DND-41 (cell line): ENCODE measurements at regions not wholly inside any gene's neighbourhood (a gene's known extent, or its start where the extent isn't known, plus 50 kb on each side); places are given as distances from the start of the nearest gene placed in this dataset.

Experiments
- ATAC-seq: fragments of 200-7000 bp; cut with Tn5 transposase; 3 replicates; pipeline ENCODE4 v1.9.1; 2021; ENCODE audit warnings: low read depth; ENCODE audit not compliant: insufficient read depth
- DNase-seq: peaks from one replicate; pipeline ENCODE4 v3.0.0-alpha.2; 2020
- H2AFZ ChIP-seq: 2 replicates; pipeline ENCODE4 v1.6.0; 2012; ENCODE audit warnings: low read depth, low read length
- H3K27ac ChIP-seq: 2 replicates; pipeline ENCODE4 v1.5.1; 2012; ENCODE audit warnings: low read length, inconsistent platforms
- H3K27me3 ChIP-seq: fragments of 200-600 bp; sonication (generic); 2 replicates; pipeline ENCODE4 v1.6.0; 2012; ENCODE audit warnings: low read length, mild to moderate bottlenecking, inconsistent platforms; ENCODE audit not compliant: insufficient read depth, poor library complexity
- H3K36me3 ChIP-seq: 2 replicates; pipeline ENCODE4 v1.5.1; 2012; ENCODE audit warnings: low read length, inconsistent platforms; ENCODE audit not compliant: insufficient read depth
- H3K4me1 ChIP-seq: 2 replicates; pipeline ENCODE4 v1.5.1; 2012; ENCODE audit warnings: mild to moderate bottlenecking, low read length; ENCODE audit not compliant: insufficient read depth
- H3K4me2 ChIP-seq: 2 replicates; pipeline ENCODE4 v1.6.0; 2012; ENCODE audit warnings: mild to moderate bottlenecking, moderate library complexity, low read length, inconsistent platforms; ENCODE audit not compliant: insufficient read depth
- H3K4me3 ChIP-seq, 2 experiments: fragments of 200-600 bp in 1 of 2; shearing (Covaris generic) in 1 of 2; 2 replicates each; pipeline ENCODE4 v1.5.1; 2012 to 2016; ENCODE audit warnings: inconsistent platforms in 2 of 2, low read length in 2 of 2, mild to moderate bottlenecking in 2 of 2, low read depth in 1 of 2, moderate library complexity in 1 of 2
- H3K79me2 ChIP-seq: 2 replicates; pipeline ENCODE4 v1.6.0; 2012; ENCODE audit warnings: low read length, inconsistent platforms; ENCODE audit not compliant: insufficient read depth
- H3K9ac ChIP-seq: 2 replicates; pipeline ENCODE4 v1.6.0; 2012; ENCODE audit warnings: low read depth, mild to moderate bottlenecking, inconsistent platforms, low read length, moderate library complexity
- H3K9me3 ChIP-seq: 2 replicates; pipeline ENCODE4 v1.5.1; 2012; ENCODE audit warnings: low read length, moderate library complexity, mild to moderate bottlenecking, inconsistent platforms; ENCODE audit not compliant: insufficient read depth, severe bottlenecking
- H4K20me1 ChIP-seq: 2 replicates; pipeline ENCODE4 v1.6.0; 2012; ENCODE audit warnings: low read length; ENCODE audit not compliant: insufficient read depth
- EZH2 ChIP-seq: IDR thresholded peaks from 3 replicates; pipeline ENCODE4 v1.6.1; 2012; ENCODE audit warnings: borderline replicate concordance, low read depth, mild to moderate bottlenecking, moderate library complexity, low read length, inconsistent platforms; ENCODE audit not compliant: severe bottlenecking
- TF ChIP-seq, protein P1 (sequence below): IDR thresholded peaks from 2 replicates; pipeline ENCODE4 v1.5.1; 2012; ENCODE audit warnings: borderline replicate concordance, low read length, moderate library complexity, mild to moderate bottlenecking; ENCODE audit not compliant: poor library complexity, severe bottlenecking; ENCODE audit errors: extremely low read depth

- H3K9ac ChIP-seq: no peak overlapping the region
- no peak overlapping the region for H2AFZ ChIP-seq
- no peaks in the 10 kb centered on the region for H3K27me3 ChIP-seq
- H3K4me2 ChIP-seq: no peak overlapping the region
- DNase-seq: no peak
- no peaks in the 10 kb centered on the region for H4K20me1 ChIP-seq
- no peak overlapping the region for H3K4me3 ChIP-seq
- no peak overlapping the region for H3K27ac ChIP-seq
- no peaks in the 10 kb centered on the region for H3K9me3 ChIP-seq
- ATAC-seq: no peak
- H3K36me3 ChIP-seq: no peaks in the 10 kb centered on the region
- H3K4me1 ChIP-seq: peaks cover 18% of the 10 kb centered on the region
- no peaks in the 10 kb centered on the region for H3K79me2 ChIP-seq
- TF ChIP-seq, protein P1, sequence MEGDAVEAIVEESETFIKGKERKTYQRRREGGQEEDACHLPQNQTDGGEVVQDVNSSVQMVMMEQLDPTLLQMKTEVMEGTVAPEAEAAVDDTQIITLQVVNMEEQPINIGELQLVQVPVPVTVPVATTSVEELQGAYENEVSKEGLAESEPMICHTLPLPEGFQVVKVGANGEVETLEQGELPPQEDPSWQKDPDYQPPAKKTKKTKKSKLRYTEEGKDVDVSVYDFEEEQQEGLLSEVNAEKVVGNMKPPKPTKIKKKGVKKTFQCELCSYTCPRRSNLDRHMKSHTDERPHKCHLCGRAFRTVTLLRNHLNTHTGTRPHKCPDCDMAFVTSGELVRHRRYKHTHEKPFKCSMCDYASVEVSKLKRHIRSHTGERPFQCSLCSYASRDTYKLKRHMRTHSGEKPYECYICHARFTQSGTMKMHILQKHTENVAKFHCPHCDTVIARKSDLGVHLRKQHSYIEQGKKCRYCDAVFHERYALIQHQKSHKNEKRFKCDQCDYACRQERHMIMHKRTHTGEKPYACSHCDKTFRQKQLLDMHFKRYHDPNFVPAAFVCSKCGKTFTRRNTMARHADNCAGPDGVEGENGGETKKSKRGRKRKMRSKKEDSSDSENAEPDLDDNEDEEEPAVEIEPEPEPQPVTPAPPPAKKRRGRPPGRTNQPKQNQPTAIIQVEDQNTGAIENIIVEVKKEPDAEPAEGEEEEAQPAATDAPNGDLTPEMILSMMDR: no peak
- TF ChIP-seq EZH2: no peak
Observed at GRCh38 chrX:42017971-42018370, 94.6 kb upstream of the CASK start.

DNA sequence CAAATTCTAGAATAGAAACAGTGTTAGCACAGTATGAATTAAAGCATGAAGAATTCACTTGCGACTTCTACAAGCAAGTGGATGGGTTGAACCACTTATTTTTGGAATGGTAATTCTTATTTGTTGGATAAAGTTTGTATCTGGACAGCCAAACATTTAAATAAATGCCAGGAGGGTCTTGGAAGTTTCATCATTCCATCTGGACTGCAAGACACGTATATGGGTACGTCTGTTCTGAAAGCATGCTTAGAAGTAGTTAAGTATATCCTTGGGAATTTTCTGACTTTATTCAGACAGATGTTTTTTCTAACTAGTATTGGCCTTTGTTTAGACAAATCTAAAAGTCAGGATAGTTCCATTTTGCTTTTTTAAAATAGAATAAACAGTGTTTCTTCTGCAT is 77.5 kb upstream of the CASK start:
- DNase-seq: no peak
- no peak for TF ChIP-seq EZH2
- TF ChIP-seq, protein P1: no peak
- Histone ChIP-seq H4K20me1 (no peaks in the 10 kb centered on the region), H3K4me1 (no peaks in the 10 kb centered on the region), H3K79me2 (no peaks in the 10 kb centered on the region), H3K9me3 (no peaks in the 10 kb centered on the region), H3K27me3 (no peaks in the 10 kb centered on the region), H3K27ac (no peak overlapping the region), H3K4me3 (no peak overlapping the region), H2AFZ (no peak overlapping the region), H3K36me3 (no peaks in the 10 kb centered on the region), H3K9ac (no peak overlapping the region), H3K4me2 (no peak overlapping the region)
- ATAC-seq: no peak

DNA sequence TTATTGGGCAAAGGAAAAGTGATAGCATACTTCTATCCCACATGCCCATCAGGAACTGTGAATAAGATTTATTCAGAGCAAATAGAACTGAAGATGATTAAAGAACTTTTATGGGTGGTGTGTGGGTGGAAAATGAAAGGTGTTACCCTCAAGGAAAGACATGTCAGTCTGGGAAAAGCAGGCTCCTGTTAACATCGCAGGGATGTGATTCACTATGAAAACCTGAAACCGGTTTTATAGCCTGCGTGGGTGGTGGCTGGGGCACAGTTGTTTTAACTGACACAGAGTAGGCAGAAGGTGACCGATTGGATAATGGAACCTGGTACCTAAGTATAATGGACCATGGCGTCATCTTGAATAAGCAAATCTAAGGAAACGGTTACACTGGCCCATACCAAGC is 61.3 kb upstream of the CASK start:
- H3K4me2 ChIP-seq: no peak overlapping the region
- H2AFZ ChIP-seq: no peak overlapping the region
- no peak for TF ChIP-seq EZH2
- TF ChIP-seq, protein P1: no peak
- H3K27me3 ChIP-seq: no peaks in the 10 kb centered on the region
- H3K9me3 ChIP-seq: no peaks in the 10 kb centered on the region
- H3K4me3 ChIP-seq: no peak overlapping the region
- no peak overlapping the region for H3K27ac ChIP-seq
- no peak overlapping the region for H3K9ac ChIP-seq
- ATAC-seq: no peak
- no peaks in the 10 kb centered on the region for H4K20me1 ChIP-seq
- H3K79me2 ChIP-seq: no peaks in the 10 kb centered on the region
- no peaks in the 10 kb centered on the region for H3K4me1 ChIP-seq
- no peak for DNase-seq
- H3K36me3 ChIP-seq: no peaks in the 10 kb centered on the region

DNA sequence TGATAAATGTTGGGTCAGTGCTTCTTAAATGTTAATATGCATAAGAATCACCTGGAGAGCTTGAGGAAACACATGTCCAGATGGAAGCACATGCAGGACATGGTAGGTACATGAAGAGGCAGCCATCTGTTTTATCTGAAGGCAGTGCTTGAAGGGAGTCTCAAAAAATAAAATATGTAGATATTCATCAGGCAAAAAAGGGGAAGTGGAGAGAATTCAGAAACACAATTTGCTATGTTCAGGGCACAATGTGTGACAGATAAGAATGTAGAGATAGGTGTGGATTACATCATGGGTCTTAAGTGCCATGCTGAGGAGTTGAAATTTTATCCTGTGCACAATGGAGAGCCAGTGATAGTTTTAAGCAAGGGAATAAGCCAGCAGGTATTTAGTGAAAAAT is 59.6 kb upstream of the CASK start:
- H3K4me3 ChIP-seq: no peak overlapping the region
- no peak overlapping the region for H2AFZ ChIP-seq
- no peak overlapping the region for H3K9ac ChIP-seq
- DNase-seq: no peak
- ATAC-seq: no peak
- H3K79me2 ChIP-seq: no peaks in the 10 kb centered on the region
- H3K27me3 ChIP-seq: no peaks in the 10 kb centered on the region
- no peak overlapping the region for H3K27ac ChIP-seq
- TF ChIP-seq EZH2: no peak
- TF ChIP-seq, protein P1: no peak
- no peak overlapping the region for H3K4me2 ChIP-seq
- no peaks in the 10 kb centered on the region for H3K9me3 ChIP-seq
- H3K4me1 ChIP-seq: no peaks in the 10 kb centered on the region
- H4K20me1 ChIP-seq: no peaks in the 10 kb centered on the region
- H3K36me3 ChIP-seq: no peaks in the 10 kb centered on the region
